IMR-90 (cell line): ENCODE measurements at regions not wholly inside any gene's neighbourhood (a gene's known extent, or its start where the extent isn't known, plus 50 kb on each side); places are given as distances from the start of the nearest gene placed in this dataset.

Experiments
- ATAC-seq: fragments of 200-7000 bp; cut with Tn5 transposase; 2 replicates; pipeline ENCODE4 v1.9.1; 2020; ENCODE audit warnings: low read depth, mild to moderate bottlenecking, moderate library complexity
- BruUV-seq: library from RNA; stranded (reverse); fragments of 400-500 nt; replicated peaks from 2 replicates; lab custom pipeline; 2021; lab: Mats Ljungman, UMichigan
- CTCF ChIA-PET: fragments of 300-600 bp; formaldehyde crosslinking; extraction: SDS; loops from one replicate; lab custom pipeline; 2021; ENCODE audit warnings: antibody characterized with exemption; lab: Yijun Ruan, JAX
- POLR2A ChIA-PET: fragments of 300-600 bp; sonication (Branson Sonifier 250); formaldehyde crosslinking; loops from one replicate; lab custom pipeline; 2022; ENCODE audit warnings: antibody characterized with exemption; ENCODE audit not compliant: unreplicated experiment; lab: Charles Lee
- DNase-seq: peaks from one replicate; pipeline ENCODE4 v3.0.0; 2013
- H2AFZ ChIP-seq: replicated peaks from 2 replicates; pipeline ENCODE3; 2013; ENCODE audit warnings: low read length, mild to moderate bottlenecking; ENCODE audit not compliant: poor library complexity
- H2AK5ac ChIP-seq: 2 replicates; pipeline ENCODE4 v1.6.1; 2013; ENCODE audit warnings: low read depth, low read length, inconsistent platforms
- H2AK9ac ChIP-seq: replicated peaks from 2 replicates; pipeline ENCODE3; 2013; ENCODE audit warnings: mild to moderate bottlenecking, low read depth, low read length, moderate library complexity; ENCODE audit not compliant: poor library complexity
- H2BK120ac ChIP-seq: 2 replicates; pipeline ENCODE4 v1.6.1; 2013; ENCODE audit warnings: low read depth, low read length, inconsistent platforms
- H2BK15ac ChIP-seq: 3 replicates; pipeline ENCODE4 v1.6.1; 2013; ENCODE audit warnings: low read depth, low read length, inconsistent platforms
- H2BK20ac ChIP-seq: 2 replicates; pipeline ENCODE4 v1.6.1; 2013; ENCODE audit warnings: low read depth, mild to moderate bottlenecking, inconsistent platforms, low read length, moderate library complexity
- H2BK5ac ChIP-seq: 2 replicates; pipeline ENCODE4 v1.6.1; 2013; ENCODE audit warnings: mild to moderate bottlenecking, low read depth, low read length, inconsistent platforms; ENCODE audit not compliant: poor library complexity, severe bottlenecking
- H3K14ac ChIP-seq: replicated peaks from 2 replicates; pipeline ENCODE4 v1.6.1; 2013; ENCODE audit warnings: low read depth, low read length, inconsistent platforms
- H3K18ac ChIP-seq: 2 replicates; pipeline ENCODE4 v1.6.1; 2013; ENCODE audit warnings: low read depth, low read length, control low read depth
- H3K23ac ChIP-seq: 2 replicates; pipeline ENCODE4 v1.6.1; 2013; ENCODE audit warnings: low read depth, low read length, inconsistent platforms
- H3K27ac ChIP-seq: 2 replicates; pipeline ENCODE4 v1.5.1; 2013; ENCODE audit warnings: mild to moderate bottlenecking, control low read depth, low read length; ENCODE audit not compliant: insufficient read depth
- H3K27me3 ChIP-seq: 2 replicates; pipeline ENCODE4 v1.6.1; 2013; ENCODE audit warnings: low read length; ENCODE audit not compliant: control insufficient read depth, insufficient read depth
- H3K36me3 ChIP-seq: 2 replicates; pipeline ENCODE4 v1.6.1; 2013; ENCODE audit warnings: low read length, mixed read lengths; ENCODE audit not compliant: control insufficient read depth, insufficient read depth
- H3K4ac ChIP-seq: 2 replicates; pipeline ENCODE4 v1.6.1; 2013; ENCODE audit warnings: low read depth, low read length, inconsistent platforms
- H3K4me1 ChIP-seq: 2 replicates; pipeline ENCODE4 v1.6.1; 2013; ENCODE audit warnings: low read length, mixed read lengths; ENCODE audit not compliant: control insufficient read depth, insufficient read depth
- H3K4me2 ChIP-seq: 2 replicates; pipeline ENCODE4 v1.6.1; 2013; ENCODE audit warnings: low read depth, mild to moderate bottlenecking, control low read depth, low read length, moderate library complexity
- H3K4me3 ChIP-seq: 2 replicates; pipeline ENCODE4 v1.5.1; 2013; ENCODE audit warnings: low read depth, mild to moderate bottlenecking, control low read depth, low read length, moderate library complexity; ENCODE audit not compliant: insufficient read depth
- H3K56ac ChIP-seq: 2 replicates; pipeline ENCODE4 v1.6.1; 2013; ENCODE audit warnings: low read length, inconsistent platforms; ENCODE audit not compliant: insufficient read depth; ENCODE audit errors: extremely low read depth
- H3K79me1 ChIP-seq, 2 experiments: 2 replicates each; pipeline ENCODE4 v1.6.1; 2013; ENCODE audit warnings: low read length in 2 of 2, inconsistent platforms in 1 of 2, low read depth in 1 of 2
- H3K9ac ChIP-seq: 2 replicates; pipeline ENCODE4 v1.6.1; 2013; ENCODE audit warnings: low read depth, low read length, control low read depth
- H3K9me1 ChIP-seq: 2 replicates; pipeline ENCODE4 v1.6.1; 2013; ENCODE audit warnings: low read length, inconsistent platforms; ENCODE audit not compliant: insufficient read depth
- H3K9me3 ChIP-seq: 2 replicates; pipeline ENCODE4 v1.6.1; 2013; ENCODE audit warnings: low read length; ENCODE audit not compliant: control insufficient read depth, insufficient read depth
- H4K20me1 ChIP-seq: 2 replicates; pipeline ENCODE4 v1.6.1; 2013; ENCODE audit warnings: low read length, inconsistent platforms; ENCODE audit not compliant: insufficient read depth
- H4K5ac ChIP-seq: 2 replicates; pipeline ENCODE4 v1.6.1; 2013; ENCODE audit warnings: mild to moderate bottlenecking, low read depth, low read length, control low read depth
- H4K8ac ChIP-seq, 2 experiments: 2 replicates each; pipeline ENCODE4 v1.6.1; 2013; ENCODE audit warnings: low read depth in 2 of 2, low read length in 2 of 2, control low read depth in 1 of 2, inconsistent platforms in 1 of 2
- H4K91ac ChIP-seq: 2 replicates; pipeline ENCODE4 v1.6.1; 2013; ENCODE audit warnings: low read depth, low read length, inconsistent platforms; ENCODE audit not compliant: insufficient read depth
- BHLHE40 ChIP-seq: fragments of 150-350 bp; IDR thresholded peaks from 2 replicates; pipeline ENCODE4 v1.6.1; 2016; ENCODE audit warnings: mild to moderate bottlenecking, low read depth, low read length
- CEBPB ChIP-seq: IDR thresholded peaks from 2 replicates; pipeline ENCODE4 v1.6.1; 2012; ENCODE audit warnings: low read depth, low read length, improper control_type of control experiment
- CHD1 ChIP-seq: IDR thresholded peaks from 2 replicates; pipeline ENCODE4 v1.6.1; 2012; ENCODE audit warnings: low read depth, low read length, improper control_type of control experiment
- FOS ChIP-seq: fragments of 150-350 bp; IDR thresholded peaks from 2 replicates; pipeline ENCODE4 v1.6.1; 2016; ENCODE audit warnings: low read depth, low read length
- MAFK ChIP-seq: IDR thresholded peaks from 2 replicates; pipeline ENCODE4 v1.6.1; 2012; ENCODE audit warnings: low read depth, low read length, improper control_type of control experiment
- MAZ ChIP-seq: IDR thresholded peaks from 2 replicates; pipeline ENCODE4 v1.6.1; 2012; ENCODE audit warnings: low read depth, mild to moderate bottlenecking, low read length, improper control_type of control experiment, moderate library complexity, borderline replicate concordance
- NFE2L2 ChIP-seq: fragments of 150-350 bp; IDR thresholded peaks from 2 replicates; pipeline ENCODE4 v1.6.1; 2016; ENCODE audit warnings: low read depth, mild to moderate bottlenecking, low read length
- POLR2A ChIP-seq: IDR thresholded peaks from 2 replicates; pipeline ENCODE4 v1.6.1; 2012; ENCODE audit warnings: mild to moderate bottlenecking, low read depth, low read length
- RAD21 ChIP-seq: IDR thresholded peaks from 2 replicates; pipeline ENCODE4 v1.6.1; 2012; ENCODE audit warnings: low read length, improper control_type of control experiment
- RCOR1 ChIP-seq: IDR thresholded peaks from 2 replicates; pipeline ENCODE4 v1.6.1; 2012; ENCODE audit warnings: mild to moderate bottlenecking, low read length, improper control_type of control experiment; ENCODE audit not compliant: insufficient replicate concordance
- SMC3 ChIP-seq: fragments of 150-350 bp; IDR thresholded peaks from 2 replicates; pipeline ENCODE4 v1.6.1; 2016; ENCODE audit warnings: low read depth, mild to moderate bottlenecking, antibody characterized with exemption, low read length, moderate library complexity
- WGBS, 2 experiments: methylation state at CpG; one replicate each; pipeline versions ENCODE4 v1.1.5 to v1.1.7; 2013; ENCODE audit warnings: missing lambda C conversion rate in 2 of 2; ENCODE audit not compliant: insufficient read length in 1 of 2; ENCODE audit errors: extremely low coverage in 2 of 2; 5-methylcytosine and 5-hydroxymethylcytosine counted together
- dilution Hi-C: fragments of 300-500 bp; cut with HindIII; formaldehyde crosslinking; loops from one replicate; pipeline ENCODE4 v1.14.3; 2018; ENCODE audit warnings: low sequenced_read_pairs; ENCODE audit not compliant: unreplicated experiment
- in situ Hi-C: fragments of 300-500 bp; cut with MboI; formaldehyde crosslinking; loops from 3 replicates; pipeline ENCODE4 v1.14.3; 2019; ENCODE audit warnings: low sequenced_read_pairs, inconsistent platforms, mixed read lengths
- intact Hi-C: fragments of 100-400 bp; cut with micrococcal nuclease; formaldehyde crosslinking; loops from 2 replicates; pipeline ENCODE4 v1.10.0; 2022
- TF ChIP-seq, protein P1 (sequence below): fragments of 150-350 bp; IDR thresholded peaks from 2 replicates; pipeline ENCODE4 v1.6.1; 2016; ENCODE audit warnings: low read depth, mild to moderate bottlenecking, low read length, moderate library complexity, borderline replicate concordance
- TF ChIP-seq, protein P2 (sequence below): fragments of 150-350 bp; IDR thresholded peaks from 2 replicates; pipeline ENCODE4 v1.6.1; 2017; ENCODE audit warnings: mild to moderate bottlenecking, antibody characterized with exemption, low read length, low read depth

DNA sequence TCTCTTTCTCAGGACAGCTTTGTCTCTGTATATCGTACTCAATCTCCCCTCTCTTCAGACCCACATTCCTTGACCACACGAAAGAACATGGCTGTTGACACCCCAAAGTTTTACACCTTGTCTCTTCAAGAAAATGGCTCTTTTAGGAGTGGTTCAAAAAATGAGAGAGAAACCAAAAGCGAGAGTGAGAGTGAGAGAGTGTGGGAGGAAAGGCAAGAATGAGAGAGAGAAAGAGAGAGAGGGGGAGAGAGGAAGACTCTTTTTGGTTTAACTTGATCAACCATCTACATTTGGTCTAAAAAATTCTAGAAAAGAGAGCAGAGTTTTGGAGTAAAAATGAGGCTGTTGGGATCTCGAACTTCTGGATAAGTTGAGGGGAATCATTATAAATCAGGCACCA, 581.8 kb upstream of the WWC1 start:
- H2AK9ac ChIP-seq, result no peak overlapping the region
- no peak overlapping the region for H3K4me2 ChIP-seq
- H2BK20ac ChIP-seq, result no peak overlapping the region
- no peak for ATAC-seq
- H3K4me1 ChIP-seq, result no peaks in the 10 kb centered on the region
- no TSS peak for BruUV-seq
- H2AK5ac ChIP-seq, result no peak overlapping the region
- H3K56ac ChIP-seq, result no peak overlapping the region
- H2BK5ac ChIP-seq, result no peak overlapping the region
- no peak overlapping the region for H3K23ac ChIP-seq
- H3K4me3 ChIP-seq, result no peak overlapping the region
- H2AFZ ChIP-seq, result no peak overlapping the region
- no peak overlapping the region for H2BK15ac ChIP-seq
- no peaks in the 10 kb centered on the region for H4K20me1 ChIP-seq
- no peak overlapping the region for H3K18ac ChIP-seq
- intact Hi-C loops (no loop called here), dilution Hi-C loops (no loop called here), in situ Hi-C loops (no loop called here)
- WGBS, 2 experiments, result no CpG with 5 or more reads among the region's 4 CpGs
- no peak overlapping the region for H2BK120ac ChIP-seq
- no peak overlapping the region for H4K8ac ChIP-seq
- no peak overlapping the region for H4K91ac ChIP-seq
- peaks cover 3% of the 10 kb centered on the region for H3K9me1 ChIP-seq
- no peaks in the 10 kb centered on the region for H3K79me1 ChIP-seq
- no peak overlapping the region for H3K14ac ChIP-seq
- no peak overlapping the region for H3K27ac ChIP-seq
- no peaks in the 10 kb centered on the region for H3K27me3 ChIP-seq
- no peaks in the 10 kb centered on the region for H3K36me3 ChIP-seq
- no peak overlapping the region for H3K4ac ChIP-seq
- no peak overlapping the region for H4K5ac ChIP-seq
- ChIA-PET POLR2A (no interaction called here), CTCF (no interaction called here)
- H3K9ac ChIP-seq, result no peak overlapping the region
- no peaks in the 10 kb centered on the region for H3K9me3 ChIP-seq
- no peak for TF ChIP-seq BHLHE40
- TF ChIP-seq, protein P1, sequence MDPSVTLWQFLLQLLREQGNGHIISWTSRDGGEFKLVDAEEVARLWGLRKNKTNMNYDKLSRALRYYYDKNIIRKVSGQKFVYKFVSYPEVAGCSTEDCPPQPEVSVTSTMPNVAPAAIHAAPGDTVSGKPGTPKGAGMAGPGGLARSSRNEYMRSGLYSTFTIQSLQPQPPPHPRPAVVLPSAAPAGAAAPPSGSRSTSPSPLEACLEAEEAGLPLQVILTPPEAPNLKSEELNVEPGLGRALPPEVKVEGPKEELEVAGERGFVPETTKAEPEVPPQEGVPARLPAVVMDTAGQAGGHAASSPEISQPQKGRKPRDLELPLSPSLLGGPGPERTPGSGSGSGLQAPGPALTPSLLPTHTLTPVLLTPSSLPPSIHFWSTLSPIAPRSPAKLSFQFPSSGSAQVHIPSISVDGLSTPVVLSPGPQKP, result no peak
- TF ChIP-seq MAFK, result no peak
- TF ChIP-seq POLR2A, result no peak
- TF ChIP-seq, protein P2, sequence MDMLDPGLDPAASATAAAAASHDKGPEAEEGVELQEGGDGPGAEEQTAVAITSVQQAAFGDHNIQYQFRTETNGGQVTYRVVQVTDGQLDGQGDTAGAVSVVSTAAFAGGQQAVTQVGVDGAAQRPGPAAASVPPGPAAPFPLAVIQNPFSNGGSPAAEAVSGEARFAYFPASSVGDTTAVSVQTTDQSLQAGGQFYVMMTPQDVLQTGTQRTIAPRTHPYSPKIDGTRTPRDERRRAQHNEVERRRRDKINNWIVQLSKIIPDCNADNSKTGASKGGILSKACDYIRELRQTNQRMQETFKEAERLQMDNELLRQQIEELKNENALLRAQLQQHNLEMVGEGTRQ, result no peak
- TF ChIP-seq MAZ, result no peak
- no peak for TF ChIP-seq CHD1
- no peak for TF ChIP-seq RAD21
- no peak for TF ChIP-seq RCOR1
- TF ChIP-seq NFE2L2, result no peak
- no peak for TF ChIP-seq CEBPB
- no peak for TF ChIP-seq FOS
- no peak for TF ChIP-seq SMC3
- DNase-seq, result no peak
